ENCODE measurements at regions not wholly inside any gene's neighbourhood (a gene's known extent, or its start where the extent isn't known, plus 50 kb on each side); places are given as distances from the start of the nearest gene placed in this dataset.

GRCh38 chr13:50161052-50161451 is 145.8 kb downstream of the KCNRG start:
- no peak for DNase-seq (ENCODE audit: extremely low read depth, low read depth)
- no peak overlapping the region for H3K4me3 ChIP-seq (replicated peaks; ENCODE audit: low read depth, low read length)
- TF ChIP-seq, protein P1, sequence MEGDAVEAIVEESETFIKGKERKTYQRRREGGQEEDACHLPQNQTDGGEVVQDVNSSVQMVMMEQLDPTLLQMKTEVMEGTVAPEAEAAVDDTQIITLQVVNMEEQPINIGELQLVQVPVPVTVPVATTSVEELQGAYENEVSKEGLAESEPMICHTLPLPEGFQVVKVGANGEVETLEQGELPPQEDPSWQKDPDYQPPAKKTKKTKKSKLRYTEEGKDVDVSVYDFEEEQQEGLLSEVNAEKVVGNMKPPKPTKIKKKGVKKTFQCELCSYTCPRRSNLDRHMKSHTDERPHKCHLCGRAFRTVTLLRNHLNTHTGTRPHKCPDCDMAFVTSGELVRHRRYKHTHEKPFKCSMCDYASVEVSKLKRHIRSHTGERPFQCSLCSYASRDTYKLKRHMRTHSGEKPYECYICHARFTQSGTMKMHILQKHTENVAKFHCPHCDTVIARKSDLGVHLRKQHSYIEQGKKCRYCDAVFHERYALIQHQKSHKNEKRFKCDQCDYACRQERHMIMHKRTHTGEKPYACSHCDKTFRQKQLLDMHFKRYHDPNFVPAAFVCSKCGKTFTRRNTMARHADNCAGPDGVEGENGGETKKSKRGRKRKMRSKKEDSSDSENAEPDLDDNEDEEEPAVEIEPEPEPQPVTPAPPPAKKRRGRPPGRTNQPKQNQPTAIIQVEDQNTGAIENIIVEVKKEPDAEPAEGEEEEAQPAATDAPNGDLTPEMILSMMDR (IDR thresholded peaks at IDR 0.05; ENCODE audit: low read depth, low read length, missing control alignments): no peak

GRCh38 chr13:50162001-50162400 is 146.8 kb downstream of the KCNRG start:
- TF ChIP-seq, protein P1 (IDR thresholded peaks at IDR 0.05; ENCODE audit: low read depth, low read length, missing control alignments): no peak
- no peak for DNase-seq (ENCODE audit: extremely low read depth, low read depth)
- no peak overlapping the region for H3K4me3 ChIP-seq (replicated peaks; ENCODE audit: low read depth, low read length)

GRCh38 chr13:50162567-50162966 is 147.3 kb downstream of the KCNRG start:
- no peak for DNase-seq (ENCODE audit: extremely low read depth, low read depth)
- TF ChIP-seq, protein P1 (IDR thresholded peaks at IDR 0.05; ENCODE audit: low read depth, low read length, missing control alignments): no peak
- H3K4me3 ChIP-seq (replicated peaks; ENCODE audit: low read depth, low read length): no peak overlapping the region

GRCh38 chr13:50167224-50167947 is 152.1 kb downstream of the KCNRG start:
- no peak overlapping the region for H3K4me3 ChIP-seq (replicated peaks; ENCODE audit: low read depth, low read length)
- TF ChIP-seq, protein P1 (IDR thresholded peaks at IDR 0.05; ENCODE audit: low read depth, low read length, missing control alignments): no peak
- no peak for DNase-seq (ENCODE audit: extremely low read depth, low read depth)

DNA sequence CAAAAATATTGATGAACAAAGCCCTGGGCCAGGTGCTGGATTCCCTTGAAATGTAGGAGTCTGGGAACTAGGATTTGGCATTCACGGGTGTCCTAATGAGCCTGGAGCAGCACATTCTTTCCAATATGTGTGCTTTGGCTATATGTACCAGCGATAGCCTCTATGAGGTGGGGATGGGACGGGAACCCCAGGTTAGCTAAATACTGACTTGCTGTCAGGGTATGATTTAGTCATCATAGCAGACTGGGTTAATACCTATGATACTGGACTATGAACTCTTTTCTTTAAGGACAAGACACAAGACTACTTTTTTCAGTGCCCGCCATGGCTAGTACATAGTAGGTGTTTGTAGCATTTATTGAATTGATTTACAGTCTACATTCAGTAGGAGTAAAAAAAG is 152.7 kb downstream of the KCNRG start:
- H3K4me3 ChIP-seq (replicated peaks; ENCODE audit: low read depth, low read length): no peak overlapping the region
- no peak for DNase-seq (ENCODE audit: extremely low read depth, low read depth)
- TF ChIP-seq, protein P1 (IDR thresholded peaks at IDR 0.05; ENCODE audit: low read depth, low read length, missing control alignments): no peak

- H3K4me3 ChIP-seq (replicated peaks; ENCODE audit: low read depth, low read length): no peak overlapping the region
- TF ChIP-seq, protein P1 (IDR thresholded peaks at IDR 0.05; ENCODE audit: low read depth, low read length, missing control alignments): no peak
- no peak for DNase-seq (ENCODE audit: extremely low read depth, low read depth)
These were observed 153.5 kb downstream of the KCNRG start for GRCh38 chr13:50168786-50169185.
